ENCODE measurements at regions not wholly inside any gene's neighbourhood (a gene's known extent, or its start where the extent isn't known, plus 50 kb on each side); places are given as distances from the start of the nearest gene placed in this dataset.

DNA sequence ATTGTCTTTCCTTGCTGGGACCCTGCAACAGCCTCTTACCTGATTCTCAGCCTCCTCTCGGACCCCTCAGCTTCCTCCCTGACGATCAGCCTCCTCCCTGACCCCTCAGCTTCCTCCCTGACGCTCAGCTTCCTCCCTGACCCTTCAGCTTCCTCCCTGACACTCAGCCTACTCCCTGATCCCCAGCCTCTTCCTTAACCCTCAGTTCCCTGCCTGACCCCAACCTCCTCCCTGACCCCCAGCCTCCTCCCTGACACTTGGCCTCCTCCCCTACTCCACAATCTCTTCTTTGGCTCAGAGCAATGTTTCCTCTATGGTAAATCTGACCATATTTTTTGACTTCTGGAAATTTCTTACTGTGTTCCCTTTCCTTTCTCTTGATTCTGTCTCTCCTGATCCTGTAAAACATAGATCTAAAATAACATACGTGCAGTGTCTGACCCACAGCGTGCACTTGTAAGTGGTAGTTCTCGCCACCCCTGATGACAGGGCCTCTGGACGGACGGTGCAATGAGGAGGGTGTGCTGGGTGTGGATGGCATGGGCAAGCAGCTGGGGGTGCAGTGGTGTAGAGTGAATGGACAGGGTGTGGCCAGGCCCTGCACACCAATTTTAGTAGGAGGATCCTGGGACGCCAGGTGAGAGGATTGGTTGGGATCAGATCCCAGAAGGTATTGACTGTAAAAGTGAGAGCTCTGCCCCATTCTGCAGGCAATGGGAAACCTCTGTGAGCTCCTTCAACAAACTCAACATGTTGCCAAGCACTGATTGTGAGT lies 264.1 kb downstream of the FOXD2 start:
- DNase-seq (ENCODE audit: low read depth in 2 of 2): no peak

- DNase-seq (ENCODE audit: low read depth in 2 of 2): no peak
Measured at GRCh38 chr1:47703156-47703825, 265.4 kb downstream of the FOXD2 start.

DNA sequence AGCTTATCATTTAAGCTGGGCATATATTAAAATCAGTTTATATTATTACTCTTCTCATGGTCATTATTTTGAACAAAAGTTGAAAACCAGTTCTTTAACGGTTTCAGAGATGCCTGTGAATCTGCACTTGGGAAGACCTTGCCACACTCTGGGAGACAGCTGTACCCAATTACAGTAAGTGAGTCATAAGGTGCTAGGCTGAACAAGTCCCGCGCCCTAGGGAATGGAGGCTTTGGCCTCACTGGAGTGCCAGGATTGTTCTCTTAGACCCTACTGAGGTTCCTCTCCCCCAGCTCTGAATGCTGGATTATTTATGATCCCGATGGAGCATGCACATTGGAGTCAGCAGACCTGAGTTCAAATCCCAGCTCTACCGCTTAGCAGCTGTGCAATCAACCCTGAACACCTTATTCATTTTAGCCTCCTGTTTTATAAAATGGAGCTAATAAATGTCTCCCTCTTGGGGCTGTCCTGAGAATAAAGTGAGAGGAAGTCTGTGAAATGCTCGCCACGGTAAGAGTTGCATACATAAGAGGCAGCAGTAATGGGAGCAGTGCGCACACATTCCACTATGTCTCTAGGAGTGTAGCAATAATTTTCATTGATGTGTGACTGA lies 266.2 kb downstream of the FOXD2 start:
- DNase-seq (ENCODE audit: low read depth in 2 of 2): peak; percentile 36 to 41

GRCh38 chr1:47705517-47706130 lies 267.8 kb downstream of the FOXD2 start:
- DNase-seq (ENCODE audit: low read depth in 2 of 2): no peak

DNA sequence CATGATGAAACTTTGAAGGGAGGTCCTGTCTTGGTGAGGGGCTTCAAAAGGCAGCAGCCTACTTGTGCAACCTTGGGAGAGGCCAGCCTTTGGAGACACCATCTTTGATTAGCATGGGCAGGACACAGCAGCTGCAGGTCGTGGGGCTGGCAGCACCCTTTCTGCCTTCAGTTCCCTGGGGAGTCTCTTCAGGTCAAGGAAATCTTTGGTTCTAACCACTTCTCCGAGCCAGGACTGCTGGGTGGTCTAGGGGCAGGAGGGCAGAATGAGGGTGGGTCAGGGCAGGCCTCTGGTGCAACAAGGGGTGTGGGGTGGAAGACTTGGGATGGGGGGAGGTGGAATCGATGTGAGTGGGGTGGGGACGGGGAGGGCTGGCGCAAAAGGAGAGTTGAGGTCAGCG lies 269.7 kb downstream of the FOXD2 start:
- DNase-seq (ENCODE audit: low read depth in 2 of 2): no peak

DNA sequence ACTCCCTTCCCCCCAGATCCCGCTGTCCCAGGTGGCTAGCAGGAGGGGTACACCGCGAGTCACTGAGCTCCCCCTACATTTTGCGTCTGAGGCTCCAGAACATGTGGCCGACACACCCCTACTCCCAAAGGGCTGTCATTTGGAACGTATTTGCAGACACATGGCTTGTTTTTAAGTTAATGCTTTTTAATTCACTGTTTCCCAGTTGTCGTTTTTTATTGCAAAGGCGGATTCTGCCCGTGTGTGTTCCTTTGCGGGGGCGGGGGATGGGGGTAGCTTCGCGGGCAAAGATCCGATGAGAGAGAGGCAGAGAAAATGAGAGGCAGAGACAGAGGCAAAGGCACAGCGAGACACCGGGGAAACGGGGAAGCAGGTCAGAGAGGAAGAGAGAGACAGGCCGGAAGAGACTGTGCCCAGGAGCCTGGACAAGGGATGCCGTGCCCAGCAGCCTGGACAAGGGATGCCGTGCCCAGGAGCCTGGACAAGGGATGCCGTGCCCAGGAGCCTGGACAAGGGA lies 270.2 kb downstream of the FOXD2 start:
- no peak for DNase-seq (ENCODE audit: low read depth in 2 of 2)

GRCh38 chr1:47708658-47709018 lies 270.8 kb downstream of the FOXD2 start:
- DNase-seq (ENCODE audit: low read depth in 2 of 2): no peak

DNA sequence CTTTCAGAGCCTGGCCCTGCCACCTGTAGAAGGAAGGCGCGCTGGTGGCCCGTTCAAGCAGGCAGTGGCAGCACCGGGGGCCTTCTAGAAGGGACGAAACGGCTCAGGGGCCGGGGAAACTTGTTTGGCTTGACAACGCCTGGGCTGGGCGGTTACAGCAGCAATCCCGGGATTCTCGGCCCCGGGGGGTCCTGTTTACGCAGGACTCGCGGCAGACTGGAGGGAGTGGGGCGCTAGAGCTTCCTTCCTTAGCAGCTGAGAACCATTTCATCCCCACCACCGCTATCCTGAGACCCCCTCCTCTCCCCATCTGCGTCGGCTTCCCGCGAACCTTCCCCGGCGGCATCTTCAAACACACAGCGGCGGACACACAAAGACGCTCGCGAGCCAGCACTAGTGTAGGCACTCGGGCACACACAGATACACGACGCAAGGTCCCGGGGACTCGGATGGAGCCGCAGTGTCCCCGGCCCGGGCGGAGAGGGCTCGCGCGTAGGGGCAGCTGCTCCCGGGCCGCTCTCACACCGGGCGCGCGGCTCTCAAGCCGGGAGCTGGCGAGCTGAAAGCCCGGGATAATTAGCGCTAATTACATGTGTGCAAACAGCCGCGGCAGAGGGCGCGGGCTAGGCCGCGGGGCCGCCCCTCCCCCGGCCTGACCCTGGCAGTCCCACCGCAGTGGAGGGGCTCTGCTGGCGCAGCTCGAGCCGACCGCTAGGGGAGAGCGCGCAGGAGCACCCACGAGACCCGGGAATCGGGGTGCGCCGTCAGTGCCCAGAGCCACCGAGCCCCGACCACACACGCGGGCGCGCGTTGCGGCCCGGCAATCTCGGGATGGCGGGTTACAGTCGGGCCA lies 271.4 kb downstream of the FOXD2 start:
- DNase-seq (ENCODE audit: low read depth in 2 of 2): no peak

DNA sequence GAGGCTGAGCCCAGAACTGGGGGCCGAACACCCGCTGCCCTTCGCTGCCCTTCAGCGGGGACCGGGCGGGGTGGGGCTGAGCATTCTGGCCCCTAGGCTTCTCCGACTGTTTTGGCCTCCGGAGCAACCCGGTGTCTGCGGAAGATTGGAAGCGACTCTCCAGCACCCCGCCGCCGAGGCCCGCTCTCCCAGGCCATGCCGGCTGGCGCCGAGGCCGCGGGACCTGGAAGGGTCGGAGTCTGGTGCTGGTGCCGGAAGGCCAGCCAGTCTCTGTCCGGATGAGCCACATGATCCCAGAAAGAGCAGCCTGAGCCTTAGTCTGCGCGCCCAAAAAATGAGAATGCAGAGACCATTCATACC lies 272.0 kb downstream of the FOXD2 start:
- DNase-seq (ENCODE audit: low read depth in 2 of 2): no peak

GRCh38 chr1:47710329-47711071 lies 272.7 kb downstream of the FOXD2 start:
- no peak for DNase-seq (ENCODE audit: low read depth in 2 of 2)

Data from fibroblast of skin of left quadriceps (primary cell).